ENCODE measurements at regions not wholly inside any gene's neighbourhood (a gene's known extent, or its start where the extent isn't known, plus 50 kb on each side); places are given as distances from the start of the nearest gene placed in this dataset.
"Not testable (repeated sequence)": the region's sequence is repeated elsewhere in the genome, so short reads cannot be mapped to it uniquely, and the experiment has no call there.

- H3K27ac ChIP-seq = no peak overlapping the region
- TF ChIP-seq, protein P1, sequence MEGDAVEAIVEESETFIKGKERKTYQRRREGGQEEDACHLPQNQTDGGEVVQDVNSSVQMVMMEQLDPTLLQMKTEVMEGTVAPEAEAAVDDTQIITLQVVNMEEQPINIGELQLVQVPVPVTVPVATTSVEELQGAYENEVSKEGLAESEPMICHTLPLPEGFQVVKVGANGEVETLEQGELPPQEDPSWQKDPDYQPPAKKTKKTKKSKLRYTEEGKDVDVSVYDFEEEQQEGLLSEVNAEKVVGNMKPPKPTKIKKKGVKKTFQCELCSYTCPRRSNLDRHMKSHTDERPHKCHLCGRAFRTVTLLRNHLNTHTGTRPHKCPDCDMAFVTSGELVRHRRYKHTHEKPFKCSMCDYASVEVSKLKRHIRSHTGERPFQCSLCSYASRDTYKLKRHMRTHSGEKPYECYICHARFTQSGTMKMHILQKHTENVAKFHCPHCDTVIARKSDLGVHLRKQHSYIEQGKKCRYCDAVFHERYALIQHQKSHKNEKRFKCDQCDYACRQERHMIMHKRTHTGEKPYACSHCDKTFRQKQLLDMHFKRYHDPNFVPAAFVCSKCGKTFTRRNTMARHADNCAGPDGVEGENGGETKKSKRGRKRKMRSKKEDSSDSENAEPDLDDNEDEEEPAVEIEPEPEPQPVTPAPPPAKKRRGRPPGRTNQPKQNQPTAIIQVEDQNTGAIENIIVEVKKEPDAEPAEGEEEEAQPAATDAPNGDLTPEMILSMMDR (IDR thresholded peaks at IDR 0.05) = no peak
- H3K4me3 ChIP-seq = no peak overlapping the region
- DNase-seq (ENCODE audit: low spot score) = no peak
These were observed 698.7 kb upstream of the ANO3 start for GRCh38 chr11:25633230-25633629.

- not testable (repeated sequence) for H3K27ac ChIP-seq; DNase-seq (ENCODE audit: low spot score); H3K4me3 ChIP-seq
These were observed 682.7 kb upstream of the ANO3 start for GRCh38 chr11:25649220-25649619.

GRCh38 chr11:25650319-25650718 lies 681.6 kb upstream of the ANO3 start:
- TF ChIP-seq, protein P1 (IDR thresholded peaks at IDR 0.05) = no peak
- Histone ChIP-seq H3K4me3 (no peak overlapping the region), H3K27ac (no peak overlapping the region)
- DNase-seq (ENCODE audit: low spot score) = no peak

- TF ChIP-seq, protein P1 (IDR thresholded peaks at IDR 0.05) = no peak
- H3K27ac ChIP-seq = no peak overlapping the region
- H3K4me3 ChIP-seq = no peak overlapping the region
- DNase-seq (ENCODE audit: low spot score) = no peak
These were observed 676.3 kb upstream of the ANO3 start for GRCh38 chr11:25655636-25656035.

- DNase-seq (ENCODE audit: low spot score) = no peak
- TF ChIP-seq, protein P1 (IDR thresholded peaks at IDR 0.05) = no peak
- H3K27ac ChIP-seq = no peak overlapping the region
- H3K4me3 ChIP-seq = no peak overlapping the region
These were observed 673.0 kb upstream of the ANO3 start for GRCh38 chr11:25658916-25659315.

- TF ChIP-seq, protein P1 (IDR thresholded peaks at IDR 0.05) = no peak
- no peak overlapping the region for H3K4me3 ChIP-seq
- no peak for DNase-seq (ENCODE audit: low spot score)
- H3K27ac ChIP-seq = no peak overlapping the region
These were observed 672.2 kb upstream of the ANO3 start for GRCh38 chr11:25659706-25660105.

DNA sequence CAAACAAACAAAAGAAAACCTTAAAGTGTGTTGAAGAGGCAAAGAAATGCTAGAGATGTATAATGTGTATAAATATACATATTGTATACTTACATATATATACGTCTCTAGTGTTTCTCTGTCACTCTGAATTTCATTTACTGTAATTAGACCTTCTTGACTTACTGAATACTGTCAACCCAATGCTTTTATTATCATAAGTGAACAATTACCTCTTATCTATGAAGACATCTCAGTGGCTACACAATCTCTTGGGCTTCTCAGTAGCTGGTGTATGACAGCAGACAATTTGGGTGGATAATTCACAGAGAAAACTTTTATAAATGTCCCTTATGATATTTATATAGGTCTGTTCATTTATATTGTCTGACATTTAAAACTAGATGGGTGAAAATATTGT lies 664.1 kb upstream of the ANO3 start:
- TF ChIP-seq, protein P1 (IDR thresholded peaks at IDR 0.05) = no peak
- no peak overlapping the region for H3K4me3 ChIP-seq
- DNase-seq (ENCODE audit: low spot score) = no peak

GRCh38 chr11:25691959-25692358 lies 640.0 kb upstream of the ANO3 start:
- no peak for DNase-seq (ENCODE audit: low spot score)
- H3K4me3 ChIP-seq = no peak overlapping the region
- TF ChIP-seq, protein P1 (IDR thresholded peaks at IDR 0.05) = no peak
- no peak overlapping the region for H3K27ac ChIP-seq

More for the DNA sequence above, 664.1 kb upstream of the ANO3 start:
- H3K27ac ChIP-seq = no peak overlapping the region
